MM.1S (cell line): ENCODE measurements at regions not wholly inside any gene's neighbourhood (a gene's known extent, or its start where the extent isn't known, plus 50 kb on each side); places are given as distances from the start of the nearest gene placed in this dataset.

Experiments
- CTCF ChIP-seq: fragments of 300-600 bp; sonication (generic); IDR thresholded peaks from 2 replicates; pipeline ENCODE4 v1.5.1; 2016; ENCODE audit warnings: antibody characterized with exemption, low read length, mixed read lengths
- EZH2 ChIP-seq: fragments of 300-600 bp; sonication (generic); optimal IDR thresholded peaks from 2 replicates; pipeline ENCODE3; 2017; ENCODE audit warnings: low read depth, mild to moderate bottlenecking, antibody characterized with exemption, low read length, mixed read lengths
- EZH2phosphoT487 ChIP-seq: fragments of 300-600 bp; sonication (generic); IDR thresholded peaks from 2 replicates; pipeline ENCODE4 v1.6.1; 2018; ENCODE audit warnings: antibody characterized with exemption, low read length

GRCh38 chr14:27672047-27672446 lies 1074.2 kb upstream of the NOVA1 start:
- TF ChIP-seq CTCF, result no peak
- no peak for TF ChIP-seq EZH2
- TF ChIP-seq EZH2phosphoT487, result no peak
